Left colon (tissue), 2 donors: ENCODE measurements at regions not wholly inside any gene's neighbourhood (a gene's known extent, or its start where the extent isn't known, plus 50 kb on each side); places are given as distances from the start of the nearest gene placed in this dataset.
"Not testable (repeated sequence)": the region's sequence is repeated elsewhere in the genome, so short reads cannot be mapped to it uniquely, and the experiment has no call there.

Experiments used
- ATAC-seq: fragments of 200-7000 bp; cut with Tn5 transposase; one replicate; pipeline ENCODE4 v1.9.1; 2020; ENCODE audit warnings: mild to moderate bottlenecking, moderate library complexity
- DNase-seq, 2 donors: peaks; one replicate each; pipeline ENCODE4 v3.0.0-alpha.2; 2020
- intact Hi-C, 2 donors: fragments of 100-400 bp; cut with DNase I in 1 of 2; cut with micrococcal nuclease in 1 of 2; formaldehyde crosslinking; loops; one replicate each; pipeline versions ENCODE4 v1.11.2 to v1.14.0; 2022; cut with DNase I, micrococcal nuclease
- donor health status: DM: no; HTN: no; CAD: no.
- donor health status: DM: yes; HTN: yes; CAD: no.

- no peak for DNase-seq
These were observed 1274.7 kb upstream of the PABPC4L start for GRCh38 chr4:135476272-135476671.

GRCh38 chr4:135464311-135464710, 1262.7 kb upstream of the PABPC4L start:
- intact Hi-C loops = no loop called here
- DNase-seq = no peak
- ATAC-seq = no peak

More at GRCh38 chr4:135476272-135476671, 1274.7 kb upstream of the PABPC4L start:
- intact Hi-C loops = no loop called here
- ATAC-seq = no peak

- DNase-seq, intact Hi-C loops: not testable (repeated sequence)
These were observed 1246.0 kb upstream of the PABPC4L start for GRCh38 chr4:135447598-135447997.

GRCh38 chr4:135434936-135435335, 1233.3 kb upstream of the PABPC4L start:
- DNase-seq (no peak), ATAC-seq (no peak)
- intact Hi-C loops = no loop called here

More at GRCh38 chr4:135447598-135447997, 1246.0 kb upstream of the PABPC4L start:
- ATAC-seq = not testable (repeated sequence)

- intact Hi-C loops = no loop called here
- DNase-seq (no peak), ATAC-seq (no peak)
These were observed 1227.9 kb upstream of the PABPC4L start for GRCh38 chr4:135429528-135429927.

- ATAC-seq (no peak), DNase-seq (no peak)
- intact Hi-C loops = no loop called here
These were observed 1216.8 kb upstream of the PABPC4L start for GRCh38 chr4:135418353-135418752.

- no peak for DNase-seq
- no peak for ATAC-seq
- intact Hi-C loops = no loop called here
These were observed 1210.6 kb upstream of the PABPC4L start for GRCh38 chr4:135412213-135412612.

GRCh38 chr4:135411251-135411650, 1209.7 kb upstream of the PABPC4L start:
- no peak for ATAC-seq
- intact Hi-C loops = no loop called here

GRCh38 chr4:135409261-135409660, 1207.7 kb upstream of the PABPC4L start:
- DNase-seq, ATAC-seq, intact Hi-C loops: not testable (repeated sequence)

More at GRCh38 chr4:135411251-135411650, 1209.7 kb upstream of the PABPC4L start:
- DNase-seq = no peak

GRCh38 chr4:135408109-135408508, 1206.5 kb upstream of the PABPC4L start:
- intact Hi-C loops = no loop called here
- ATAC-seq (no peak), DNase-seq (no peak)

GRCh38 chr4:135406597-135406996, 1205.0 kb upstream of the PABPC4L start:
- DNase-seq, intact Hi-C loops, ATAC-seq: not testable (repeated sequence)

- ATAC-seq (no peak), DNase-seq (no peak)
- intact Hi-C loops = no loop called here
These were observed 1184.4 kb upstream of the PABPC4L start for GRCh38 chr4:135385830-135386581.

- DNase-seq = no peak
- no peak for ATAC-seq
- intact Hi-C loops = no loop called here
These were observed 1182.0 kb upstream of the PABPC4L start for GRCh38 chr4:135383356-135384288.

- intact Hi-C loops = no loop called here
- no peak for ATAC-seq
These were observed 1180.8 kb upstream of the PABPC4L start for GRCh38 chr4:135382280-135382959.

GRCh38 chr4:135372131-135372530, 1170.5 kb upstream of the PABPC4L start:
- intact Hi-C loops = no loop called here
- DNase-seq (no peak), ATAC-seq (no peak)

More at GRCh38 chr4:135382280-135382959, 1180.8 kb upstream of the PABPC4L start:
- DNase-seq = no peak

- ATAC-seq (no peak), DNase-seq (no peak)
- intact Hi-C loops = no loop called here
These were observed 1169.5 kb upstream of the PABPC4L start for GRCh38 chr4:135371137-135371536.

GRCh38 chr4:135368831-135369230, 1167.2 kb upstream of the PABPC4L start:
- no peak for DNase-seq
- ATAC-seq = no peak
- intact Hi-C loops = no loop called here

GRCh38 chr4:135365065-135365464, 1163.5 kb upstream of the PABPC4L start:
- DNase-seq (no peak), ATAC-seq (no peak)
- intact Hi-C loops = no loop called here

GRCh38 chr4:135359128-135359527, 1157.5 kb upstream of the PABPC4L start:
- intact Hi-C loops = no loop called here
- DNase-seq = no peak

More at GRCh38 chr4:135359128-135359527, 1157.5 kb upstream of the PABPC4L start:
- no peak for ATAC-seq
